ENCODE measurements at regions not wholly inside any gene's neighbourhood (a gene's known extent, or its start where the extent isn't known, plus 50 kb on each side); places are given as distances from the start of the nearest gene placed in this dataset.
"Not testable (repeated sequence)": the region's sequence is repeated elsewhere in the genome, so short reads cannot be mapped to it uniquely, and the experiment has no call there.

DNA sequence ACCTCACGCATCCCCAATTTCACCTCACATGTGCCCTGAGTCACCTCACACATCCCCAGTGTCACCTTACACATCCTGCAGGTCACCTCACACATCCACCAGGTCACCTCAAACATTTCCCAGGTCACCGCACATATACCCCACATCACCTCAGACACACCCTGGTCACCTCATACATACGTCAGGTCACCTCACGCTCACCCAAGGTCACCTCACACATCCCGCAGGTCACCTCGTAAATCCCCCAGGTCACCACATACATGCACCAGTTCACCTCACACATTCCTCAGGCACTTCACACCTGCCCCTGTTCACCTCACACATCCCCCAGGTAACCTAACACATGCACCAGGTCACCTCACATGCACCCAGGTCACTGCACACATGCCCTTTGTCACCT lies 864.0 kb downstream of the TMEM121 start:
- Histone ChIP-seq H3K36me3 (ENCODE audit: insufficient read depth, low read depth, low read length) (no peaks in the 10 kb centered on the region), H3K4me3 (ENCODE audit: low read length) (no peak overlapping the region), H3K9ac (ENCODE audit: low read depth, low read length) (no peak overlapping the region), H3K27ac (ENCODE audit: low read length) (no peak overlapping the region), H3K9me3 (ENCODE audit: insufficient read depth, low read depth, low read length) (peaks cover 90% of the 10 kb centered on the region), H3K27me3 (ENCODE audit: insufficient read depth, low read length) (no peaks in the 10 kb centered on the region), H3K4me1 (ENCODE audit: insufficient read depth, low read length) (no peaks in the 10 kb centered on the region)

DNA sequence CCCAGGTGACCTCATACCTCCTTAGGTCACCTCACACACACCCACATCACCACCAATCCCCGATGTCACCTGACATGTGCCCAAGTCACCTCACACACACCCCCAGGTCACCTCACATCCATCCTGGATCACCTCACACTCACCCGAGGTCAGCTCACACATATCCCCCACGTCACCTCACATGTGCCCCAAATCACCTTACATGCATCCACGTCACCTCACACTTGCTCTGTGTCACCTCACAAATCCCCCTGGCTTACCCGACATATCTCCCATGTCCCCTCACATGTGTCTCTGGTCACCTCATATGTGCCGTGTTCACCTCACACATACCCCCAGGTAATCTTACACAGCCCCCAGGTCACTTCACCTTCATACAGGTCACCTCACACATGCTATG lies 864.6 kb downstream of the TMEM121 start:
- H3K4me3 ChIP-seq (ENCODE audit: low read length): no peak overlapping the region; the same call in 1 of the 2 replicates
- H3K4me1 ChIP-seq (ENCODE audit: insufficient read depth, low read length): no peaks in the 10 kb centered on the region
- H3K27ac ChIP-seq (ENCODE audit: low read length): no peak overlapping the region
- no peaks in the 10 kb centered on the region for H3K36me3 ChIP-seq (ENCODE audit: insufficient read depth, low read depth, low read length)
- H3K9me3 ChIP-seq (ENCODE audit: insufficient read depth, low read depth, low read length): peaks cover 90% of the 10 kb centered on the region
- no peak overlapping the region for H3K9ac ChIP-seq (ENCODE audit: low read depth, low read length)
- no peaks in the 10 kb centered on the region for H3K27me3 ChIP-seq (ENCODE audit: insufficient read depth, low read length)

DNA sequence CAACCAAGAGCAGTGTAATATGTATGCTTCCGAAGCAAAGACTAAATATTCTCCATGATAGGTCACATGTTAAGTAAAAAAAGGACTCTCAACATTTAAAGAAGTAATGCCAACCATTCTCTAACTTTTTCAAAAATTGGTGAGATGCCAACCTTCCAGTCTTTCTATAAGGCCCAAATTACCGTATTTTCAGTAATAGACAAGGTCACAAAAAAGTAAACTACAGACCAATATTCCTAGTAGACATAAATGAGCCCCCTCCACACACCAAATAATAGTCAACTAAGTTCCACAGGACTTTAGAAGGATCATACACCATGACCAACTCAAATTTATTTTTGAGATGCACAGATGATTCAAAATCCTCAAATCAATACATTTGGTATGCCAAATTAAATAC lies 867.4 kb downstream of the TMEM121 start:
- Histone ChIP-seq H3K27ac (ENCODE audit: low read length) (no peak overlapping the region), H3K9ac (ENCODE audit: low read depth, low read length) (no peak overlapping the region), H3K4me1 (ENCODE audit: insufficient read depth, low read length) (no peaks in the 10 kb centered on the region), H3K4me3 (ENCODE audit: low read length) (no peak overlapping the region), H3K27me3 (ENCODE audit: insufficient read depth, low read length) (no peaks in the 10 kb centered on the region), H3K36me3 (ENCODE audit: insufficient read depth, low read depth, low read length) (no peaks in the 10 kb centered on the region), H3K9me3 (ENCODE audit: insufficient read depth, low read depth, low read length) (peaks cover 91% of the 10 kb centered on the region)

DNA sequence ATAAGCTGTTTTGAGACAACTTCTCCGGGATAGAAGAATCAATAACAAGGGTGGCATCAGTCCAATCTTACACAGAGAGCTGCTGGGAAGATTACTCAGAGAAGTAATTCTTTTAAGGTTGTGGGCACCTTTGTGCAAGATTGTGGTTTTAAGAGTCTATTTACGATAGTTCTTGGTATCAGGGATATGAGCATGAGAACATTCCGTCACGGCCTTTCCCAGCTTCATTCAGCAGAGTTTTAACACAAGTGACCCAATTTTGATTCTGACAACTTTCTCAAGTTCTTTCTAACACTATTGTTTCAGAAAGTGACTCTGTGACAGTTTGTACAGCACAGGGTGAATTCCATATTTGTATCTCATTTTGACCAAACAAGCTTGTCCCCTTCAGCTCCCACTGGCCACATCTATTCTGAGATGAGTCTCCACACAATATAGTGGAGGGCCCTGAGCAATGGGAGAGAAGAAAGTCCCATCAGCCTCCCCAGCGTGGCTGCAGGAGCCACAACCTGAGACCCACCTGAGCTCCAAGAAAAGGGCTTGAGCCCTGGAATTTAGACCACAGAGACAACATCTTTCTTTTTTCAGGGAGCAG lies 869.2 kb downstream of the TMEM121 start:
- peaks cover 73% of the 10 kb centered on the region for H3K9me3 ChIP-seq (ENCODE audit: insufficient read depth, low read depth, low read length)
- no peak overlapping the region for H3K9ac ChIP-seq (ENCODE audit: low read depth, low read length)
- H3K36me3 ChIP-seq (ENCODE audit: insufficient read depth, low read depth, low read length): no peaks in the 10 kb centered on the region
- no peak overlapping the region for H3K4me3 ChIP-seq (ENCODE audit: low read length)
- H3K27ac ChIP-seq (ENCODE audit: low read length): no peak overlapping the region
- no peaks in the 10 kb centered on the region for H3K4me1 ChIP-seq (ENCODE audit: insufficient read depth, low read length)
- H3K27me3 ChIP-seq (ENCODE audit: insufficient read depth, low read length): no peaks in the 10 kb centered on the region

DNA sequence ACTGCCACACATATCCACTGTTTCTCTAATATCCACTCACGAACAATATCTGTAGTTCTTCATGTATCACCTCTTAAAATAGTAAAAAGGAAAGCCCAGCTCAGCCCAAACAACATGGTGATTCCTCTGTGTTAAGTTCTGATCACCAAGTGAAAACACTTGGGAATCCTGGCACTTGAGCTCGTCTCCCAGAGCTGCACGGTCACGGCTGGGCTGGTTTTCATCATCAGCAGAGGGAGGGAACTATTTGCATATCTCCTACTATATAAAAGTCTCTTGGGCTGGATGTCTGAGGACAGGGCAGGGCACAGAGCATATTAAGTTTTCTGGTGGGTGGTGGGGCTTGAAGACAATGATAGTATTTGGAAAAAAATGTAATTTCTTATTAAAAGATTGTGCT lies 870.6 kb downstream of the TMEM121 start:
- H3K36me3 ChIP-seq (ENCODE audit: insufficient read depth, low read depth, low read length): no peaks in the 10 kb centered on the region
- H3K9me3 ChIP-seq (ENCODE audit: insufficient read depth, low read depth, low read length): peaks cover 59% of the 10 kb centered on the region
- H3K27ac ChIP-seq (ENCODE audit: low read length): no peak overlapping the region
- H3K4me1 ChIP-seq (ENCODE audit: insufficient read depth, low read length): no peaks in the 10 kb centered on the region
- H3K9ac ChIP-seq (ENCODE audit: low read depth, low read length): no peak overlapping the region
- H3K27me3 ChIP-seq (ENCODE audit: insufficient read depth, low read length): no peaks in the 10 kb centered on the region
- H3K4me3 ChIP-seq (ENCODE audit: low read length): no peak overlapping the region

DNA sequence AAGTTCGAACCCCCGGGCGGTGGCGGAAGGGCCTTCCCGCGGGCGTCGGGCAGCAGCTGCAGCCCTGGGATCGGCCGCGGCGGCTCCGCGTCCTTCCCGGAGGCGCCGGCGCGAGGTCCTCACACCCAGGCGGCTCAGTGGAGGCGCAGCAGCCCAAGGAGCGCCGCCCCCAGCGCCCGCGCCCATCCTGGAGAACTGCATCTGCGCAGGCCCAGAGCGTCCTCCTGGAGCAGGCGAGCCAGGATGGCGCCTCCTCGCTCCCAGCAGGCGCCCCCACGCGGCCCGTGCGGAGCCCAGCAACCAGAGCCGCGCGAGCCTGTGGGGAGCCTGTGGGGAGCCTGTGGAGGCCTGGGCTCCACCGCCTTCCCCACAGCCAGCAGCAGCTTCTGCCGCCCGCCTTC lies 872.5 kb downstream of the TMEM121 start:
- H3K27ac ChIP-seq (ENCODE audit: low read length); H3K27me3 ChIP-seq (ENCODE audit: insufficient read depth, low read length); H3K4me1 ChIP-seq (ENCODE audit: insufficient read depth, low read length); H3K36me3 ChIP-seq (ENCODE audit: insufficient read depth, low read depth, low read length); H3K4me3 ChIP-seq (ENCODE audit: low read length); H3K9ac ChIP-seq (ENCODE audit: low read depth, low read length): not testable (repeated sequence)
- H3K9me3 ChIP-seq (ENCODE audit: insufficient read depth, low read depth, low read length): peaks cover 54% of the 10 kb centered on the region

DNA sequence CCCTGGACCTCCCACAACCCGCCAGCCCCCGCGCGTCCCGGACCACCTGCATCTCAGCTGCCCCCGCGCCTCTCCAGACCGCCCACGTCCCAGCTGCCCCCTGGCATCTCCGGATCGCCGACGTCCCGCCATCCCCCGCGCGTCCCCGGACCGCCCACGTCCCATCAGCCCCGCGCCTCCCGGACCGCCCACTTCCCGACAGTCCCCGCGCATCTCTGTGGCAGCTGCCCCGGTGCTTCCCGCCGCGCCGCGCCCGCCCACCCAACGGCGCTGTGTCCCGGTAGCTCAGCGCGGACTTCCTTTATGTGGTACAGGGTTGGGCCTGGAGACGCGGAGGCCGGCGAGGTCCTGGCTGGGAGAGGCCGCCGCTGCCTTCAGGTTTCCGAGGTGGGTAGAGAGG lies 874.9 kb downstream of the TMEM121 start:
- not testable (repeated sequence) for H3K4me1 ChIP-seq (ENCODE audit: insufficient read depth, low read length); H3K4me3 ChIP-seq (ENCODE audit: low read length); H3K36me3 ChIP-seq (ENCODE audit: insufficient read depth, low read depth, low read length); H3K27ac ChIP-seq (ENCODE audit: low read length); H3K9ac ChIP-seq (ENCODE audit: low read depth, low read length); H3K27me3 ChIP-seq (ENCODE audit: insufficient read depth, low read length)
- H3K9me3 ChIP-seq (ENCODE audit: insufficient read depth, low read depth, low read length): peaks cover 42% of the 10 kb centered on the region

DNA sequence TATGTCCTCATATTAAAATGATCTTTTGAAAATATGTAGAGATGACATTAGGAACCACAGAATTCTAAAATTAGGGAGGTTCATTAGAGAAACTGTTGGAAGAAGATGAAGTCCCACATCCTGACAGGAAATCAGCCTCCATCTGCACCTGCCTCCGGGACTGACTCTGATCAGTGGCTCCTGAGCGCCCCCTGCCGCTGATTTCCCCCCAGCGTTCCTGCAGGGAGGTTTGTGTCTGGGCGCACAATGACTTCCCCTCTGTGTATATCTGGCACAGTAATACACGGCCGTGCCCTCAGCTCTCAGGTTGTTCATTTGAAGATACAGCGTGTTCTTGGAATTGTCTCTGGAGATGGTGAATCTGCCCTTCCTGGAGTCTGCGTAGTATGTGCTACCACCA lies 883.8 kb downstream of the TMEM121 start:
- H3K9me3 ChIP-seq (ENCODE audit: insufficient read depth, low read depth, low read length): peaks cover 50% of the 10 kb centered on the region
- H3K9ac ChIP-seq (ENCODE audit: low read depth, low read length); H3K27ac ChIP-seq (ENCODE audit: low read length); H3K4me1 ChIP-seq (ENCODE audit: insufficient read depth, low read length); H3K36me3 ChIP-seq (ENCODE audit: insufficient read depth, low read depth, low read length); H3K4me3 ChIP-seq (ENCODE audit: low read length); H3K27me3 ChIP-seq (ENCODE audit: insufficient read depth, low read length): not testable (repeated sequence)

DNA sequence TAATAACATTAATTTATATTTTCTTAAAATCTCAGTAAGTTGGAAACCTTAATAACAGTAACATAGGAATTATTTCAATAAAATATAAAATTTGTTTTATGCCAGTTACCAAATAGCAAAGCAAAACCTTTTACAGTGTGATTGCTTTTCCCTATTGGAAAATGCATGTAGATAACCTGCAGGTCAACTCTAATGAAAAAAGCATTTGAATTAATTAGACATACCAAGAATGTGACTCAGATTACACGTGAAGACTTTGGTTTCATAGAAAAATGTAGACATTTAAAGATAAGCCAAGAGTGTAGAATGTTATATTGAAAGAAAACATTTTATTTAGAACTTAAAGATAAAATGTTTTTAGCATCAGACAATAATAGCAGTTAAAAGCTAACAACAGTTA lies 888.1 kb downstream of the TMEM121 start:
- no peaks in the 10 kb centered on the region for H3K4me1 ChIP-seq (ENCODE audit: insufficient read depth, low read length)
- H3K9me3 ChIP-seq (ENCODE audit: insufficient read depth, low read depth, low read length): peaks cover 88% of the 10 kb centered on the region
- no peaks in the 10 kb centered on the region for H3K36me3 ChIP-seq (ENCODE audit: insufficient read depth, low read depth, low read length)
- H3K27ac ChIP-seq (ENCODE audit: low read length): no peak overlapping the region
- H3K4me3 ChIP-seq (ENCODE audit: low read length): no peak overlapping the region
- no peak overlapping the region for H3K9ac ChIP-seq (ENCODE audit: low read depth, low read length)
- H3K27me3 ChIP-seq (ENCODE audit: insufficient read depth, low read length): no peaks in the 10 kb centered on the region

DNA sequence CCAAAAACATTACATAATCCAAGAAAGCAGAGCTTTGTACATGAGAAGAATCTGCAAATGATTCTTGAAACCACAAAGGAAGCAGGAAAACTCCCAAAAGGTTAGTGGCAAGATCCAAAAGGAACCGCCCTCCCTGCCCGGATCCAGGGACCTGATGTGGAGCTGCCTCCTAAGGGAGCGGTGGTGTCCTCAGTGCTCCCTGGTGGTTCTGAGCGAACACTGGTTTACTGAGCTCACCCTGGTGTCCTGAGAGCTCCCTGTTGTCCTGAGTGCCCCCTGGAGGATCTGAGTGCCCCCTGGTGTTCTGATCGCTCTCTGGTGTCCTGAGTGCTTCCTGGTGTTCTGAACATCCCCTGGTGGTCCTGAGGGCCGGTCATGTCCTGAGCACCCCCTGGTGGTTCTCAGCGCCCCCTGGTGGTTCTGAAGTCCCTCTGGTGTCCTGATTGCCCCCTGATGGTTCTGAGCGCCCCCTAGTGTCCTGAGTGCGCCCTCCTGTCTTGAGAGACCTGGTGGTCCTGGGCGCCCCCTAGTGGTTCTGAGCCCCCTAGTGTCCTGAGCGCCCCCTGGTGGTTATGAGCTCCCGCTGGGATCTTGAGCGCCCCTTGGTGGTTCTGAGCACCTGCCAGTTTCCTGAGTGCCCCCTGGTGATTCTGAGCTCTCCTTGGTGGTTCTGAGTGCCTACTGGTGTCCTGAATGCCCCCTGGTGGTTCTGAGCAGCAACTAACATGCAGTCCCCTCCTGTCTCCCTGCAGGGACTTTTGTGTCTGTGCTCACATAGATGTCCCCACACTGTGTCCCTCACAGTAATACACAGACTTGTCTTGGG lies 891.1 kb downstream of the TMEM121 start:
- H3K27ac ChIP-seq (ENCODE audit: low read length): no peak overlapping the region
- H3K4me3 ChIP-seq (ENCODE audit: low read length): no peak overlapping the region
- no peaks in the 10 kb centered on the region for H3K36me3 ChIP-seq (ENCODE audit: insufficient read depth, low read depth, low read length)

DNA sequence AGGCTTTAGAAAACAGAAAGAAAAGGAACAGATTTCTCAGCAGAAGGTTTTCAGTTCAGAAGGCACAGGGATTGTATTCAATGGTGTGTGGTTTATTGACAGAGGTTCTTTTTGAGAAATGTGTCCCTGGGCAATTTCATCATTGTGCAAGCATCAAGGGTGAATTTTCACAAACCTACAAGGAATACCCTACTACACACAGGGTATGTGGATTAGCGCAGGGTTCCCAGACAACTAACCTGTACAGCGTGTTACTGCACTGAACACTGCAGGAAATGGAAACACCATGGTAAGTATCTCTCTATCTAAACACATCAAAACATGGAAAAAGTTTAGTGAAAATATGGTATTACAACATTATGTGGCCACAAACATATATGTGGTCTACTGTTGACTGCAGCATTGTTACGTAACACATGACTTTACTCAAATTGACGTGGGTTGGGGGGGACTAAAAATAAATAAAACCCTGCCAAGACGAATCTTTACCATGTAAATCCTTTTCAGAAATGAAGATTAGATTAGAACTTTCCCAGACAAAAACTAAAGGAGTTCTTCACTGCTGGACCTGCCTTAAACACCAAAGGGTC lies 893.1 kb downstream of the TMEM121 start:
- no peaks in the 10 kb centered on the region for H3K4me1 ChIP-seq (ENCODE audit: insufficient read depth, low read length)
- no peak overlapping the region for H3K9ac ChIP-seq (ENCODE audit: low read depth, low read length)
- no peak overlapping the region; the same call in 1 of the 2 replicates for H3K4me3 ChIP-seq (ENCODE audit: low read length)
- H3K27ac ChIP-seq (ENCODE audit: low read length): no peak overlapping the region
- H3K27me3 ChIP-seq (ENCODE audit: insufficient read depth, low read length): no peaks in the 10 kb centered on the region
- peaks cover 48% of the 10 kb centered on the region for H3K9me3 ChIP-seq (ENCODE audit: insufficient read depth, low read depth, low read length)
- no peaks in the 10 kb centered on the region for H3K36me3 ChIP-seq (ENCODE audit: insufficient read depth, low read depth, low read length)

More for the DNA sequence above, 891.1 kb downstream of the TMEM121 start:
- H3K9ac ChIP-seq (ENCODE audit: low read depth, low read length): no peak overlapping the region
- peaks cover 65% of the 10 kb centered on the region for H3K9me3 ChIP-seq (ENCODE audit: insufficient read depth, low read depth, low read length)
- no peaks in the 10 kb centered on the region for H3K27me3 ChIP-seq (ENCODE audit: insufficient read depth, low read length)
- H3K4me1 ChIP-seq (ENCODE audit: insufficient read depth, low read length): no peaks in the 10 kb centered on the region

DNA sequence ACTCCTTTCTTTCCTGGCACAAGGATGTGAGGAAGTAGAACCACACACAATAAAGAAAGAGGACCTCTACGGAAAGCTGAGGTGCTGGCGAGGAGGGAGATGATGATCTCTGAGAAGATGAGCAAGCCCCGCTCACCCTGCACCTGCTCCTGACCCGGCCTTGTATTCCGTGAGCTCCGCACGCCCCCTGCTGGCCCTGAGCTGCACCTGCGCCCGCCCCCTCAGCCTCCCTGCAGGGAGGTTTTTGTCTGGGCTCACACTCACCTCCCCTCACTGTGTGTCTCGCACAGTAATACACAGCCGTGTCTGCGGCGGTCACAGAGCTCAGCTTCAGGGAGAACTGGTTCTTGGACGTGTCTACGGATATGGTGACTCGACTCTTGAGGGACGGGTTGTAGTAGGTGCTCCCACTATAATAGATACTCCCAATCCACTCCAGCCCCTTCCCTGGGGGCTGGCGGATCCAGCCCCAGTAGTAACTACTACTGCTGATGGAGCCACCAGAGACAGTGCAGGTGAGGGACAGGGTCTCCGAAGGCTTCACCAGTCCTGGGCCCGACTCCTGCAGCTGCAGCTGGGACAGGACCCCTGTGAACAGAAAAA lies 895.1 kb downstream of the TMEM121 start:
- not testable (repeated sequence) for H3K4me3 ChIP-seq (ENCODE audit: low read length); H3K36me3 ChIP-seq (ENCODE audit: insufficient read depth, low read depth, low read length); H3K27ac ChIP-seq (ENCODE audit: low read length); H3K27me3 ChIP-seq (ENCODE audit: insufficient read depth, low read length); H3K4me1 ChIP-seq (ENCODE audit: insufficient read depth, low read length); H3K9ac ChIP-seq (ENCODE audit: low read depth, low read length)
- peaks cover 34% of the 10 kb centered on the region for H3K9me3 ChIP-seq (ENCODE audit: insufficient read depth, low read depth, low read length)
